C4-2B (cell line): ENCODE measurements at regions not wholly inside any gene's neighbourhood (a gene's known extent, or its start where the extent isn't known, plus 50 kb on each side); places are given as distances from the start of the nearest gene placed in this dataset.

Experiments used
- CTCF ChIP-seq: fragments of 450-650 bp; conservative IDR thresholded peaks from 2 replicates; pipeline ENCODE4 v1.5.1; 2017; ENCODE audit warnings: mild to moderate bottlenecking
- ZFX ChIP-seq: fragments of 450-650 bp; IDR thresholded peaks from 2 replicates; pipeline ENCODE4 v1.6.1; 2017

- TF ChIP-seq CTCF (no peak), ZFX (no peak)
Observed at GRCh38 chr16:55999683-56000082, 124.5 kb upstream of the CES5A start.
